Adrenal gland (tissue), 9 donors: ENCODE measurements at regions not wholly inside any gene's neighbourhood (a gene's known extent, or its start where the extent isn't known, plus 50 kb on each side); places are given as distances from the start of the nearest gene placed in this dataset.
"Not testable (repeated sequence)": the region's sequence is repeated elsewhere in the genome, so short reads cannot be mapped to it uniquely, and the experiment has no call there.

Experiments
- DNase-seq, 7 donors: peaks; one replicate each; pipeline ENCODE4 v3.0.0-alpha.2; 2019 to 2020
- H3K27ac ChIP-seq, 5 donors: fragments of 200-600 bp; sonication (generic) in 4 of 5; 1 replicate in 3 of 5; 2 replicates in 2 of 5; pipeline versions ENCODE4 v1.5.1 to v1.8.0; 2016 to 2020; ENCODE audit warnings: mild to moderate bottlenecking in 1 of 5
- H3K27me3 ChIP-seq: fragments of 200-600 bp; 2 replicates; pipeline ENCODE4 v1.8.0; 2021
- H3K36me3 ChIP-seq, 2 donors: fragments of 200-600 bp; replicated peaks in 1 of 2; 1 replicate in 1 of 2; 2 replicates in 1 of 2; pipeline versions ENCODE4 v1.5.1 to v1.8.0; 2018 to 2022
- H3K4me1 ChIP-seq, 2 donors: fragments of 200-600 bp; replicated peaks in 1 of 2; 1 replicate in 1 of 2; 2 replicates in 1 of 2; pipeline versions ENCODE4 v1.5.1 to v1.8.0; 2018 to 2021
- H3K4me3 ChIP-seq, 4 donors: fragments of 200-600 bp; sonication (generic) in 3 of 4; one replicate each; pipeline ENCODE4 v1.5.1; 2016 to 2018
- H3K9me3 ChIP-seq, 3 donors: fragments of 200-600 bp; sonication (generic) in 1 of 3; replicated peaks in 1 of 3; 1 replicate in 2 of 3; 2 replicates in 1 of 3; pipeline versions ENCODE4 v1.5.1 to v1.8.0; 2016 to 2021
- CTCF ChIP-seq, 6 experiments: fragments of 450-650 bp in 4 of 6; fragments of 200-600 bp in 2 of 6; sonication (generic) in 1 of 6; IDR thresholded peaks; 1 replicate in 5 of 6; 2 replicates in 1 of 6; pipeline versions ENCODE4 v1.5.1 to v1.8.0; 2016 to 2021; ENCODE audit warnings: antibody characterized with exemption in 6 of 6, mild to moderate bottlenecking in 2 of 6, moderate library complexity in 1 of 6
- POLR2A ChIP-seq, 2 donors: fragments of 450-650 bp; IDR thresholded peaks; one replicate each; pipeline ENCODE4 v1.6.1; 2017; ENCODE audit warnings: antibody characterized with exemption in 2 of 2, mild to moderate bottlenecking in 2 of 2, moderate library complexity in 1 of 2
- WGBS, 4 donors: extraction: QIAGEN DNeasy Blood & Tissue Kit in 2 of 4; methylation state at CpG; one replicate each; pipeline versions ENCODE4 v1.1.5 to v1.1.7; 2013 to 2017; 5-methylcytosine and 5-hydroxymethylcytosine counted together
- intact Hi-C, 2 donors: fragments of 100-400 bp; cut with DNase I; formaldehyde crosslinking; loops; one replicate each; pipeline versions ENCODE4 v1.14.1 to v1.15.0; 2022 to 2023
- donor health status: healthy with polysubstance abuse.
- donor health status: Bipolar disorder and iron deficiency.
- donor health status: DM: yes; HTN: yes; CAD: no.
- donor health status: DM: no; HTN: no; CAD: no.
- donor health status: DM: no; HTN: no; CAD: no.

- DNase-seq: no peak
- Histone ChIP-seq H3K36me3 (no peaks in the 10 kb centered on the region), H3K27me3 (no peaks in the 10 kb centered on the region)
Observed at GRCh38 chrX:16357902-16358301, 190.6 kb downstream of the MAGEB17 start.

GRCh38 chrX:16360056-16360455 is 192.8 kb downstream of the MAGEB17 start:
- H3K27me3 ChIP-seq, intact Hi-C loops, H3K27ac ChIP-seq, H3K36me3 ChIP-seq, H3K4me1 ChIP-seq, H3K9me3 ChIP-seq, DNase-seq, H3K4me3 ChIP-seq: not testable (repeated sequence)
- 78 to 92% (median 91%) methylated on average over 10 to 15 of the region's 15 CpGs for WGBS, 4 donors

More at GRCh38 chrX:16357902-16358301, 190.6 kb downstream of the MAGEB17 start:
- H3K27ac ChIP-seq: no peak overlapping the region
- no peaks in the 10 kb centered on the region for H3K4me1 ChIP-seq
- TF ChIP-seq CTCF (IDR thresholded peaks at IDR 0.05) (no peak), POLR2A (IDR thresholded peaks at IDR 0.05) (no peak)
- intact Hi-C loops: no loop called here
- no peak overlapping the region for H3K4me3 ChIP-seq
- no peaks in the 10 kb centered on the region for H3K9me3 ChIP-seq

GRCh38 chrX:16368696-16369095 is 201.4 kb downstream of the MAGEB17 start:
- no peak for DNase-seq
- intact Hi-C loops: no loop called here
- no peak overlapping the region for H3K27ac ChIP-seq
- peaks cover 5% of the 10 kb centered on the region for H3K27me3 ChIP-seq
- H3K36me3 ChIP-seq: no peaks in the 10 kb centered on the region
- WGBS, 4 donors: 43 to 80% (median 46%) methylated on average over 1 to 2 of the region's 2 CpGs
- TF ChIP-seq CTCF (IDR thresholded peaks at IDR 0.05) (no peak), POLR2A (IDR thresholded peaks at IDR 0.05) (no peak)
- H3K9me3 ChIP-seq: no peaks in the 10 kb centered on the region
- no peak overlapping the region for H3K4me3 ChIP-seq
- no peaks in the 10 kb centered on the region for H3K4me1 ChIP-seq

- no peaks in the 10 kb centered on the region for H3K9me3 ChIP-seq
- DNase-seq: no peak
- H3K4me3 ChIP-seq: no peak overlapping the region
- WGBS, 4 donors: 52 to 62% (median 59%) methylated on average over 2 of the region's 2 CpGs
- H3K4me1 ChIP-seq: no peaks in the 10 kb centered on the region
- no peaks in the 10 kb centered on the region for H3K27me3 ChIP-seq
- intact Hi-C loops: no loop called here
- no peaks in the 10 kb centered on the region for H3K36me3 ChIP-seq
- H3K27ac ChIP-seq: no peak overlapping the region
- TF ChIP-seq POLR2A (IDR thresholded peaks at IDR 0.05) (no peak), CTCF (IDR thresholded peaks at IDR 0.05) (no peak)
Observed at GRCh38 chrX:16376056-16376455, 208.8 kb downstream of the MAGEB17 start.

GRCh38 chrX:16386126-16386525 is 218.8 kb downstream of the MAGEB17 start:
- Histone ChIP-seq H3K36me3 (no peaks in the 10 kb centered on the region), H3K27me3 (peaks cover 11% of the 10 kb centered on the region), H3K27ac (no peak overlapping the region), H3K9me3 (no peaks in the 10 kb centered on the region), H3K4me3 (no peak overlapping the region), H3K4me1 (no peaks in the 10 kb centered on the region)
- no peak for TF ChIP-seq CTCF (IDR thresholded peaks at IDR 0.05)
- TF ChIP-seq POLR2A (IDR thresholded peaks at IDR 0.05): no peak
- no peak for DNase-seq
- intact Hi-C loops: no loop called here
